ENCODE measurements at regions not wholly inside any gene's neighbourhood (a gene's known extent, or its start where the extent isn't known, plus 50 kb on each side); places are given as distances from the start of the nearest gene placed in this dataset.

- DNase-seq (ENCODE audit: low read depth) = no peak
- no peak overlapping the region for H3K4me3 ChIP-seq (ENCODE audit: control insufficient read depth, low read depth, low read length)
- no peak for TF ChIP-seq CTCF (IDR thresholded peaks at IDR 0.05; ENCODE audit: control insufficient read depth, insufficient read depth, low read depth, low read length, missing control alignments)
These were observed 324.6 kb downstream of the TMEM121 start for GRCh38 chr14:105850853-105851581.

GRCh38 chr14:105851716-105852377 lies 325.5 kb downstream of the TMEM121 start:
- H3K4me3 ChIP-seq (ENCODE audit: control insufficient read depth, low read depth, low read length) = no peak overlapping the region
- DNase-seq (ENCODE audit: low read depth) = no peak
- no peak for TF ChIP-seq CTCF (IDR thresholded peaks at IDR 0.05; ENCODE audit: control insufficient read depth, insufficient read depth, low read depth, low read length, missing control alignments)

- H3K4me3 ChIP-seq (ENCODE audit: control insufficient read depth, low read depth, low read length) = no peak overlapping the region
- DNase-seq (ENCODE audit: low read depth) = no peak
- TF ChIP-seq CTCF (IDR thresholded peaks at IDR 0.05; ENCODE audit: control insufficient read depth, insufficient read depth, low read depth, low read length, missing control alignments) = no peak
These were observed 326.1 kb downstream of the TMEM121 start for GRCh38 chr14:105852378-105853088.

- no peak for TF ChIP-seq CTCF (IDR thresholded peaks at IDR 0.05; ENCODE audit: control insufficient read depth, insufficient read depth, low read depth, low read length, missing control alignments)
- H3K4me3 ChIP-seq (ENCODE audit: control insufficient read depth, low read depth, low read length) = no peak overlapping the region
- DNase-seq (ENCODE audit: low read depth) = no peak
These were observed 326.9 kb downstream of the TMEM121 start for GRCh38 chr14:105853089-105853906.

- H3K4me3 ChIP-seq (ENCODE audit: control insufficient read depth, low read depth, low read length) = no peak overlapping the region
- no peak for DNase-seq (ENCODE audit: low read depth)
- no peak for TF ChIP-seq CTCF (IDR thresholded peaks at IDR 0.05; ENCODE audit: control insufficient read depth, insufficient read depth, low read depth, low read length, missing control alignments)
These were observed 327.7 kb downstream of the TMEM121 start for GRCh38 chr14:105853907-105854599.
